Gastroesophageal sphincter (tissue), 4 donors: ENCODE measurements at regions not wholly inside any gene's neighbourhood (a gene's known extent, or its start where the extent isn't known, plus 50 kb on each side); places are given as distances from the start of the nearest gene placed in this dataset.

Source experiments
- ATAC-seq: fragments of 150-250 bp; one replicate; pipeline ENCODE4 v1.9.1; 2016; ENCODE audit warnings: mild to moderate bottlenecking, moderate library complexity
- H3K27ac ChIP-seq, 4 donors: fragments of 200-600 bp; sonication (generic) in 3 of 4; 1 replicate in 3 of 4; 2 replicates in 1 of 4; pipeline ENCODE4 v1.5.1; 2016 to 2019
- H3K27me3 ChIP-seq: fragments of 200-600 bp; sonication (generic); one replicate; pipeline ENCODE4 v1.5.1; 2019
- H3K36me3 ChIP-seq, 2 donors: fragments of 200-600 bp; sonication (generic); one replicate each; pipeline ENCODE4 v1.5.1; 2019; ENCODE audit warnings: control low read depth in 1 of 2
- H3K4me1 ChIP-seq, 3 donors: fragments of 200-600 bp; sonication (generic); 1 replicate in 2 of 3; 2 replicates in 1 of 3; pipeline ENCODE4 v1.5.1; 2016 to 2019; ENCODE audit warnings: control low read depth in 2 of 3
- H3K4me3 ChIP-seq, 2 donors: fragments of 200-600 bp; sonication (generic); one replicate each; pipeline ENCODE4 v1.5.1; 2019; ENCODE audit warnings: mild to moderate bottlenecking in 1 of 2, moderate library complexity in 1 of 2
- H3K9me3 ChIP-seq, 3 donors: fragments of 200-600 bp; sonication (generic); one replicate each; pipeline ENCODE4 v1.5.1; 2017 to 2019; ENCODE audit warnings: control low read depth in 2 of 3
- EP300 ChIP-seq: sonication (generic); formaldehyde crosslinking; IDR thresholded peaks from one replicate; pipeline ENCODE4 v1.6.1; 2017; ENCODE audit warnings: antibody characterized with exemption, mild to moderate bottlenecking
- POLR2A ChIP-seq, 2 donors: fragments of 450-650 bp; IDR thresholded peaks; one replicate each; pipeline ENCODE4 v1.6.1; 2017; ENCODE audit warnings: antibody characterized with exemption in 2 of 2, mild to moderate bottlenecking in 2 of 2, moderate library complexity in 1 of 2
- POLR2AphosphoS5 ChIP-seq: sonication (generic); formaldehyde crosslinking; IDR thresholded peaks from one replicate; pipeline ENCODE4 v1.6.1; 2017; ENCODE audit warnings: antibody characterized with exemption
- WGBS, 2 donors: methylation state at CpG; one replicate each; pipeline ENCODE4 v1.1.5; 2018; ENCODE audit warnings: low coverage in 1 of 2; 5-methylcytosine and 5-hydroxymethylcytosine counted together
- TF ChIP-seq, protein P1 (sequence below), 4 experiments: fragments of 200-600 bp in 2 of 4; fragments of 450-650 bp in 2 of 4; sonication (generic) in 1 of 4; IDR thresholded peaks; one replicate each; pipeline ENCODE4 v1.5.1; 2017 to 2019; ENCODE audit warnings: antibody characterized with exemption in 4 of 4, mild to moderate bottlenecking in 2 of 4, moderate library complexity in 2 of 4

DNA sequence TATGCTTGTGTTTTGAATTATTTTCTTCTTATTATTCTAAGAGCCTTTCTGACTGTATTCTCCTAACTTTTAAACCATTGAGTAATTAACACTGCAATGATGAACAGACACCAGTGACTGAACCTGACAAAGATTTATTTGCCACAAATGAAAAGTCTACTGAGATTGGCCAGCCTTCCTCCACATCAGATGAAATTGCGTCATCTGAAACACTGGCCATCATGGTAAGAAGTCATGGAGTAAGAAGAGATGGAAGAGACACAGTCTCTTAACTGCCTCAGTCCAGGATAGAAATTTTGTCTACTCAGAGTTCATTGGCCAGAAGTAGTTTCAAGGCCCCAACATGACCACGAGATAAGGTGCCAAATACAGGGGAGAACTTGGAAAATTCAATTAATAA lies 357.8 kb downstream of the BMPER start:
- no peaks in the 10 kb centered on the region for H3K36me3 ChIP-seq
- TF ChIP-seq POLR2AphosphoS5 (no peak), POLR2A (IDR thresholded peaks at IDR 0.05) (no peak), EP300 (no peak)
- TF ChIP-seq, protein P1, sequence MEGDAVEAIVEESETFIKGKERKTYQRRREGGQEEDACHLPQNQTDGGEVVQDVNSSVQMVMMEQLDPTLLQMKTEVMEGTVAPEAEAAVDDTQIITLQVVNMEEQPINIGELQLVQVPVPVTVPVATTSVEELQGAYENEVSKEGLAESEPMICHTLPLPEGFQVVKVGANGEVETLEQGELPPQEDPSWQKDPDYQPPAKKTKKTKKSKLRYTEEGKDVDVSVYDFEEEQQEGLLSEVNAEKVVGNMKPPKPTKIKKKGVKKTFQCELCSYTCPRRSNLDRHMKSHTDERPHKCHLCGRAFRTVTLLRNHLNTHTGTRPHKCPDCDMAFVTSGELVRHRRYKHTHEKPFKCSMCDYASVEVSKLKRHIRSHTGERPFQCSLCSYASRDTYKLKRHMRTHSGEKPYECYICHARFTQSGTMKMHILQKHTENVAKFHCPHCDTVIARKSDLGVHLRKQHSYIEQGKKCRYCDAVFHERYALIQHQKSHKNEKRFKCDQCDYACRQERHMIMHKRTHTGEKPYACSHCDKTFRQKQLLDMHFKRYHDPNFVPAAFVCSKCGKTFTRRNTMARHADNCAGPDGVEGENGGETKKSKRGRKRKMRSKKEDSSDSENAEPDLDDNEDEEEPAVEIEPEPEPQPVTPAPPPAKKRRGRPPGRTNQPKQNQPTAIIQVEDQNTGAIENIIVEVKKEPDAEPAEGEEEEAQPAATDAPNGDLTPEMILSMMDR (IDR thresholded peaks at IDR 0.05) = no peak
- ATAC-seq = no peak
- no peaks in the 10 kb centered on the region for H3K27me3 ChIP-seq
- no peaks in the 10 kb centered on the region for H3K9me3 ChIP-seq
- no peak overlapping the region for H3K4me3 ChIP-seq
- no peaks in the 10 kb centered on the region for H3K4me1 ChIP-seq
- WGBS, 2 donors = 64 to 73% methylated on average over 2 of the region's 2 CpGs
- no peak overlapping the region for H3K27ac ChIP-seq

DNA sequence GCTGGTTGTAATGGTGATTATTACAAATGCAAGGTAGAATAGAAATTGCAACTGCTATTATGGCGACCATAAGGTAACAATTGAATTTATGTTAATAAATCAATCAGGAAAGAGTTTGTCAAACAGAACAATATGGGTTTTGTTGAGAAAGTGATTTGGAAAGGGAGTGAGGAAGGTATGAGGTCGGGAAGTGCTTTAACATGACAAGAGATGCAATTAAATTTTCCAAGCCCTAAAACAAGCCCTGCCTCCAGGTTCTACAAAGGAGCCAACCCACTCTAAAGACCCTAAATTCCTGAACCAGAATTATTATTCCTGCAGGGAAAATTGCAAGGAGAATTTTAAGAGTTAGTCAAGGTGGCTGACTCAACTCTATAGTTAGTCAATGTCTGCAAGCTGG lies 363.7 kb downstream of the BMPER start:
- Histone ChIP-seq H3K27ac (no peak overlapping the region), H3K27me3 (no peaks in the 10 kb centered on the region), H3K36me3 (no peaks in the 10 kb centered on the region), H3K4me3 (no peak overlapping the region), H3K4me1 (no peaks in the 10 kb centered on the region), H3K9me3 (no peaks in the 10 kb centered on the region)
- TF ChIP-seq EP300 = no peak
- TF ChIP-seq, protein P1 (IDR thresholded peaks at IDR 0.05) = no peak
- TF ChIP-seq POLR2AphosphoS5 = no peak
- no peak for TF ChIP-seq POLR2A (IDR thresholded peaks at IDR 0.05)
- 41 to 68% methylated on average over 2 of the region's 2 CpGs for WGBS, 2 donors
- no peak for ATAC-seq

DNA sequence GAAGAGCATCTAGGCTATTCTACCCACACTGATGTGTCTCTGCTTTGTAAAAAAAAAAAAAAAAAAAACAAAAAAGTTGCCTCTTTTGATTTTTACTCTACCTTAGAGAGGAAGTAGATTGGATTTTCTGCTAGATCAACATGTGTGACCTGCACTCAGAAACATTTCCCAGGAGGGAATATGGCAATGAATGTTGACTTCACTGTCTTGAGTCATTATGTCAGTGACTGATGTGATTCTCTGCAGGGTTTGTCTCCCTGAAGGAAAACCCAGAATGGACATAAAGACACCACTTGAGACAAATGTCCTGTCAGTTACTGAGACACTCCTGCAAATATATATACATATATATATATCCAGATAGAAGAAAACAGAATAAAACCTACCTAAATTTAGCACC lies 370.3 kb downstream of the BMPER start:
- Histone ChIP-seq H3K36me3 (no peaks in the 10 kb centered on the region), H3K27ac (no peak overlapping the region), H3K4me1 (no peaks in the 10 kb centered on the region), H3K27me3 (no peaks in the 10 kb centered on the region), H3K4me3 (no peak overlapping the region), H3K9me3 (no peaks in the 10 kb centered on the region)
- no peak for ATAC-seq
- TF ChIP-seq, protein P1 (IDR thresholded peaks at IDR 0.05) = no peak
- no peak for TF ChIP-seq EP300
- no peak for TF ChIP-seq POLR2A (IDR thresholded peaks at IDR 0.05)
- TF ChIP-seq POLR2AphosphoS5 = no peak

DNA sequence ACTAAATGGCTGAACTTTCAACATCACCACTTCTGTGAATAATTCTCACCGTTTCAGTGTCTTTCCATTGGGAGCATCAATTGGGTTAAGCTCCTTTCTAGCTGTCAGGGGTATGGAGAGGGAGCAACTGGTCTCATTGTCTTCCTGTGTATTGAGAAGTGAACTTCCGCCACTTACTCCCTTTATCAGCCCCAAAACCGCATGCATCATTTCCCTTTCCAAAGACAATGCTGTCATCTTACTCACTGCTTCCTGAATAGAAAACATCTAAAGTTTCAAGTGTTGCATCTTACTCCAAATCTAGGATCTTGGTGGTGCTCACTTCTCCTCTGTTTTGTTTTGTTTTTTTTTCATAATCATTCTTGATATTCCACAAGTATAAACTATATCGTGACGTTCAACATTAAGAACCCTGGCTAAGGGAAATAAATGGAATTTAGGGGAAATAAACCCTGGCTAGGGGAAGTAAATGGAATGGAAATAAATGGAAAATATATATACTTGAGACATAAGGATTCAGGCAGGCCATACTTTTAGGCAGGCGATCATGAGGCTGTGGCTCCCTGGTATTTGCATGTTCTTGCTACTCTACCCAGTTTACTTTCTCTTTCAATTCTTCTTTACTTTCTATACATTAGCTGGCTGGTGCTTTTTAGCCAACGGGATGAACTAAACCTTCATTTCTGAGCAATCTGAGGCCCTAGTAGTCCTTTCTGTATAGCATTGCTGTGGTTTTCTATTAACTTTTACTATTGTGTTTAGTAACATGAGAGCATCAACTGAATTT lies 371.9 kb downstream of the BMPER start:
- Histone ChIP-seq H3K36me3 (no peaks in the 10 kb centered on the region), H3K9me3 (no peaks in the 10 kb centered on the region), H3K27ac (no peak overlapping the region), H3K4me1 (no peaks in the 10 kb centered on the region), H3K4me3 (no peak overlapping the region), H3K27me3 (no peaks in the 10 kb centered on the region)
- ATAC-seq = no peak
- WGBS, 2 donors = 83 to 84% methylated on average over 6 to 7 of the region's 7 CpGs
- TF ChIP-seq, protein P1 (IDR thresholded peaks at IDR 0.05) = no peak
- TF ChIP-seq EP300 (no peak), POLR2A (IDR thresholded peaks at IDR 0.05) (no peak), POLR2AphosphoS5 (no peak)

DNA sequence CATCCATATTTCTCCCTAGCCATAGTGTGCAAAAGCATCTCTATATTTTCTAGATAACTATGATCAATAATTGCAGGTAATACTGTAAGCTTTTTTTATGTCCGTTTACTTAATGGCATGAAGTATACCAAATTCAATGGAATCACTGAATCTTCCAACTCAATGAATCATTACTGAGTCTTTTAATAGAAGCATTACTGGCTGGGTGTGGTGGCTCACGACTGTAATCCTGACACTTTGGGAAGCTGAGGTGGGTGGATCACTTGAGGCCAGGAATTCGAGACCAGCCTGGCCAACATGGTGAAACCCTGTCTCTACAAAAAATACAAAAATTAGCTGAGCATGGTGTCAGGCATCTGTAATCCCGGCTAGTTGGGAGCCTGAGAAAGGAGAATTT lies 372.5 kb downstream of the BMPER start:
- TF ChIP-seq, protein P1 (IDR thresholded peaks at IDR 0.05) = no peak
- TF ChIP-seq POLR2AphosphoS5 (no peak), EP300 (no peak), POLR2A (IDR thresholded peaks at IDR 0.05) (no peak)
- WGBS, 2 donors = 67 to 87% methylated on average over 2 to 3 of the region's 4 CpGs
- no peaks in the 10 kb centered on the region for H3K4me1 ChIP-seq
- no peaks in the 10 kb centered on the region for H3K9me3 ChIP-seq
- H3K27ac ChIP-seq = no peak overlapping the region
- H3K4me3 ChIP-seq = no peak overlapping the region
- no peaks in the 10 kb centered on the region for H3K27me3 ChIP-seq
- H3K36me3 ChIP-seq = no peaks in the 10 kb centered on the region
- no peak for ATAC-seq
